Astrocyte of the hippocampus (primary cell): ENCODE measurements at regions not wholly inside any gene's neighbourhood (a gene's known extent, or its start where the extent isn't known, plus 50 kb on each side); places are given as distances from the start of the nearest gene placed in this dataset.
A peak's percentile ranks its signal among the peaks of the same experiment; 100 is the strongest.

Source experiments
- DNase-seq: peaks from one replicate; pipeline ENCODE4 v3.0.0; 2011; ENCODE audit warnings: low read depth, low spot score

DNA sequence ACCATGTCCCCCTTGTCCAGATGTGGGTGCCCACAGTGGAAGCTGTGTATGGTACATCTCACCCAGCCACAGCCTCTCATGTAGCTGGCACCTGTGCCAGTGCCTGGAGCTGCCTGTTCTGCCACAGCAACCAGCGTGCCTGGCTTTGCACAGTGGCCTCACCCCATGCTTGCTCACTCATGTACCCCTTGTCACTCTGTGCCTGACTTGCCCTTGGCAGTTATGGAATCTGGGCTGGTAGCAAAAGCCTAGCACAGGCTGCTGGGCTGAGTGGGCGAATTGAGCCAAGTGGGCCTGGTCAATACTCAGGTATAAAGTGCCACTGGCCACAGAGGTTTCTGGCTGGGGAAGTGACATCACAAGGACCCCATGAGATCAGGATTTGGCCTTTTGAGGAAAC, 264.2 kb downstream of the INSC start:
- no peak for DNase-seq

DNA sequence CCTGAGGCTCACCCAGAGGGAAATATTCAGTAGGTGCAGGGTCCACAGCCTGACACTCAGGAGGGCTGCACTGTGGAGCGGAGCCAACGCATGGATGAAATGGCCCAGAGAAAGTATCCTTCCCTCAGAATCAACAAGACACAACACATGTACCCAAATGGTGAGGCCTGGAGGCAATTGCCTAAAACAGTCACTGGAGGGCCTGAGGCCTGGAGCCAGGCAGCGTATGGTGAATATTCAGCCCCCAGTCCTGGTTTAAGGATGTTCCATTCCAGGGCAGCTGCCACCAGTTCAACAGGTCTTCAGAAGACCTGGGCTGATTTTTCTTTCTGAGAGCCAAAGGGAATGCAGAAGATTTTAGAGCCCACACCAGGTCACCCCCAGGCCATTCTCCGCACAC, 264.8 kb downstream of the INSC start:
- no peak for DNase-seq

DNA sequence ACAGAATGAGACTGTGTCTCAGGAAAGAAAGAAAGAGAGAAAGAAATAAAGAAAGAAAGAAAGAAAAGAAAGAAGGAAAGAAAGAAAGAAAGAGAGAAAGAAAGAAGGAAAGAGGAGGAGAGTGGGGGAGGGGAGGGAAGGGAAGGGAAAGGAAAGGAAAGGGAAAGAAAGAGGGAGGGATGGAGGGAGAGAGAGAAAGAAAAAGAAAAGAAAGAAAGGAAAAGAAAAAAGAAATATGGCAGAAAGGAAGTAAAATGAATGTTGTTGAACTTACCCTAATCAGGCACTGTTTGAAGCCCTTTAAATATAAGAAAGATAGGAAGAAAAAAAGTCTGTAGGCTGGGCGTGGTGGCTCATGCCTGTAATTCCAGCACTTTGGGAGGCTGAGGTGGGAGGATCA, 276.1 kb downstream of the INSC start:
- DNase-seq = no peak

DNA sequence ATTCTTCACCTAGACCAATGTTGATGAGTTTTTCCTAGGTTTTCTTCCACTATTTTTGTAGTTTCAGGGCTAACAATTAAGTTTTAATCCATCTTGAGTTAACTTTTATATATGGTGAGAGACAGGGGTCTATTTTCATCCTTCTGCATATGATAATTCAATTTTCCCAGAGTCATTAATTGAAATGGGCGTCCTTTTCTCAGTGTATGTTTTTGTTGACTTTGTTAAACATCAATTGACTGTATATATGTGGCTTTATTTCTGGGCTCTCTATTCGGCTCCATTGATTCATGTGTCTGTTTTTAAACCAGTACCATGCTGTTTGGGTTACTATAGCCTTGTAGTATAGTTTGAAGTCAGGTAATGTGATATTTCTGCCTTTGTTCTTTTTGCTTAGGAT, 282.1 kb downstream of the INSC start:
- no peak for DNase-seq

DNA sequence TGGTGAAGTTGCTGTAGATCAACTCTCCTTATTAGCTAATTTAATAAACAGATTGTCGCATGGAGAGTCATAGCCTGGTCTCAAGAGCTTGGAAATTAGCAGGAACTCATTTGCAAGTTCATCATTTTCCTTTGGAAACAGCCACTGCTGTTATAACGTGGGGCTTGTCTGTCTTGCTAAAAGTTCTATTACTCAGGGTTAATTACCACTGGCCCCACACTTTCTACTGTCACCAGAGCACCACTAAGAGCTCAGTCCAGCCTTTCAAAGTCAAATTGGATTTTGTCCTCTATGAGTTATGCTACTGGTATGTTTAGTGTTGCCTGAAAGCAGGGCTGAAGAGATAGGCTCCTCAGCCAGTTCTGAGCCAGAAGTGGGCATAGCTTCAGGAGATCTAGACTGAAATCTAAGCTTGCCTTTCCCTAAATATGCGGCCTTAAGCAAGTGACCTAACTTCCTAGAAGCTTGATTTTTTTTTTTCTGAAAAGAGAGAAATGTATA, 292.2 kb downstream of the INSC start:
- no peak for DNase-seq

DNA sequence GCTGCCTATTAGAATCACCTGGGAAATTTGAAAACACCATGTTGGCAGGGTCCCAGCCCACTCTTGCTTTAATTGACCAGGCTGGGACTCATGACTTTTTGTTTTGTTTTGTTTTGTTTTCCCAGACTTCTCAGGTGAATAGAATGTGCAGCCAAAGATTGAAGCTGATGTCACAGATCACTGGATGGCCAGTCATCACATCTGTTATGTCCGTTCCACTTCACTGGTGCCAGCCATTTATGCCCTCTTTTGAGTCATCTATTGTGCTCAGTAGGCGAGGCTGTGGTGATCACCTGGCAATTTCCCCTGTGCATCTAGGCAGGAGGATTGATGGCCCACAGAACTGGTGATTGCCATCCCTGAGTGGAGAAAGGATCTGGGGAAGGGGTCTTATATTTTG, 297.3 kb downstream of the INSC start:
- DNase-seq = peak; percentile 3

DNA sequence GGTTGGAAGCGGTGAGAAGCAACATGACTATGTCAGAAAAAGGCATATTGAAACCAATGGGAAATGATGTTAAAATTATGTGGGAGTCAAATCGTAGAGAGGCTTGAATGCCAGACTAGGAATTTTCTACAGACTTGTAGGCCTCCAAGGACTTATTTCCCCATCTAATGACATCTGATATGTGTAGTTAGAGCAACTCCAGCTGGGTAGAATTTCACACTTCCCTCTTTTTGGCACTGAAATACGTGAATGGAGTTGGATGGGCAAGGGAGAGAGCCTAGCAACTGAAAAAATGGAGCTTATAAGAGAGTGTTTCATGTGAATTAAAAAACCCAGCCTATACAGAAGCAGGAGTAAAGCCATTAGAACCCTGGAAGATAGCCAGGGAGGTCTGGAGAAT, 304.2 kb downstream of the INSC start:
- DNase-seq = no peak

DNA sequence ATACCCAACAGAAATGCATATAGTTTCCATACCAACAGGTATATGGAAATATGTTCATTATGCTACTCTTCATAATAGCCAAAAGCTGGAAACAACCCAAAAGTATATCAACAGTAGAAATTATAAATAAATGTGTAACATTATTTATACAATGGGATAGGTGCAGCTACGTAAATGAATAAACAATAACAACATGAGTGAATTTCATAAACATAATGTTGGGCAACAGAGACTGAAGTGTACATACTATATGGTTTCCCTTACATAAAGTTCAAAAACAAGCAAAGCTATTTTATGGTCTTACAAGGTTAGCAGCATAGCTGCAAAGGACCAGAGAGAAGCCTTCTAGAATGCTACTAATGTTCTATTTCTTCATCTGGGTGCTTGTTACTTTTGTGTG, 305.0 kb downstream of the INSC start:
- DNase-seq = no peak

DNA sequence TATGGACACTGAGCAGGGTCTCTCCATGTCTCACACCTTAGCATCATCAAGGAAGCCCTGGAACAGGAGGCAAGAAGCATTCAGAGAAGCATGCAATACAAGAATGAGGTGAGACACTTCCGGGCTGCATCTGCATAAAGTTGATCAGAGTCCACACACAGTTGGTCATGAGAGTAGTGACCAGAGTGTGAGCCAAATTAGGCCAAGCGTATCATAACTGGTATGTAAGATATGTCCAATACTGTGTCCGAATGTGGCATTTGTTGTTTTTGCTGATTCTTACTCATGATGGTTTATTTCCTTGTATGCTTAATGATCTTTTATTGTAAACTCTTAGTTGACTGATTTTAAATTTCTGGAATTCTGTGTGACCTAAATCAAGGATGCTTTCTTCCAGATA, 315.7 kb downstream of the INSC start:
- no peak for DNase-seq

DNA sequence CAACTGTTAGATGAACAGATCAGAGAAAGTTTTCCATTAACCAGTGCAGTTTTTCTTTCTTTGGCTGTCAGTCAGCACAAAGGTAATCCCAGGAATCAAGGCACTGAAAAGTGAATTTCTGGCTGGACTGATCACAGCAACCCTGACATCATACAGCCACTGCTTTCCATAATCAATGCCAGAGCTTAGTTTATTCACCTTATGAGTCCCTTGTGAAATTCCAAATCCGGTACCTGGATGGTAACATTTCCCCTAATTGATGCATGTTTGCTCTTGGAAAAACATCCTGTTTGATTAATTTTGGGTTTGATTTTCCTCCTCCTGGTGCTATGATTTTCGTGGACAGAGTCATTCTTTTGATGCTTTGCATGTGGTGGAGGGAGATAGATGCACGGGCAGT, 319.8 kb downstream of the INSC start:
- DNase-seq = no peak

DNA sequence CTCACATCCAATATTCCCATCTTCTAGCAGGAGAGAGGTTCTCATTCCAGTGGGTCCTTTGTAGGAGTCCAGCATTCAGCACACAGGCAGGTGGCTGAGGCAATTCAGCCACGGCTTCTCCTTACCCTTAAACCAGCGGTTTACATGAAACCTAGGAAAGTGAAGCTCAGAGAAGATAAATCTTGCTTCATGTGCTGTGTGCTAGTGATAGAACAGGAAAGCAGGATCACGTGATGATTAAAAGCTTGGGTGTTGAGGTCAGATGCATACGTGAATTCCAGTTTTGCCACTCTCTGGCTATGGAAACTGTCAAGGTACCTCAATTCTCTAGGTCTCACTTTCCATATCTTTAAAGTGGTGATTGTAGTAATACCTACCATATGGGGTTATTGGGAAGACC, 331.6 kb downstream of the INSC start:
- no peak for DNase-seq

DNA sequence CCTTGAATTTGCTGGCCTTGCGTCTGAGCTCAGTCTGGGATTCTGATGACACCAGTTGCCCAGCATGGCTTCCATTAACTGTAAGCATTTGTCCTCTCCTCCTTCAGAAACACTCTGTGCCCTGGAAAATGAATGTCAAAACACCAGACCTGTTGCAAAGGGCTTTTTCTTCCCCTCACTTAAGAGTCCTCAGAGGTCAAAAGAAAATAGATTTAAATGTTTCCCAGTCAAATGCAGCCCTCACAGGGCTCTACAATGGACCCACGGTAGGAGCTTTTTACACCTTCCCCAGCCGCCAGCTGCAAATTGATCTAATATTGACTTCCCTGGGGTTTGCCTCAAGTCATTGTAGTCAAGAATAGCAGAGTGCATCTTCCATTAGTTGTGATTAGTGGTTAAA, 332.2 kb downstream of the INSC start:
- DNase-seq = no peak

DNA sequence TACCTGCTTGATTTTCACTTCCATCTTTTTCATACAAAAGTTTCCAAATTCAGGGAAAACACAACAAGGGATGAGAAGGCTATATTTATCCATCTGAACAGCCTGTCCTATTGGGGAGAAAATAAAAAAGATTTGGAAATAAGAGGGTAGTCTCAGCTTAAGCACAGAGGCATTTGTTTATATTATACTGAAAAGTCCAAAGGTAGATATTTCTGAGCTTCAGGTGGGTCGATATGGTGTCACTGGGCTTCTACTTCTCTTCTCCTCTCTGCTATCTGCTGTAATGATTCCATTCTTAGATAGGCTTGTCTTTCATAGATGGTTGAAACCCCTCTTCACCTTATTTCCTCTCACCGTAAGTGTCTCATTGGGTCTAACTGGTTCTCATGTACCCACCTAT, 337.0 kb downstream of the INSC start:
- no peak for DNase-seq

DNA sequence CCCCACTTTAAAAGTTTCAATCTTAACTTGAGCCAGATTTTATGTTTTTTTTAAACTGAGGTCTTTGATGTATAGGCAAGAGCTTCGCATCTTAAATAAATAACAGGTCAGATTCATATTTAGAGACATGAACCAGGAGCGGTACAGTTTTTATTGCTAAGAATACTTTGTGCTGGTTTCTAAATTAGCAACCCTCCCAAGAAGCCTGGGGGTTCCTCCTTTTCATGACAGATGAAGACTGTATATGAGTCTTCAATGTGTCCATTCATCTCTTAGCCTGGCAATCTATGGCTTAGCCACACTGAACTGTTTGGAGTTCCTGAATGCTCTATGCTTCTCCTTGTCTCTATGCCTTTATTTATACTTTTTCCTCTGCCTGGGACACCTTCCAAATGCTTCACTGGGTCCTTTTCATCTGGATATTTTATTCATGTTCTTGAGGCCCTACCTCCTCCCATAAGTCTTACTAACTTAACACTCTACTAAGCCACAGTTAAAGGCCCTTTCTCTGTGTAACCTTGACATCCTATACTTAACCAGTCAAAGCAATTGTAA, 338.6 kb downstream of the INSC start:
- DNase-seq = no peak

DNA sequence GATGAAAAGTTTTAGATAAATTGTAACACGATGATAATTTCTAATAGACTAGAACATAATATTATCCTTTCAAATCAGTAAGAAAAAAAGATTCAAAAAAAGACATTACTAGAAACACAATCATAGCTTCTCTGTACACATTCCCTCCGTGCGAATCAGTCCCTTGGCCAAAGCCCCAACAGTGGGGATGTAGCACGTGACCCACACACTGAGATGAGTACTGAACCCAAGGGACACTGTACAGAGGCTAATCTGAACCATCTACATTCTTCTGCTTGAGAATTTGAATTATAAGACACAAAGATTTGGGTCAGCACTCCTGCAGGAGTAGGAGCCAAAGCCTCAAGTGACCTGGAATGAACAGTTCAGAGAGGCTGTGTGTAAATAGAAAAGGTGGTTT, 353.7 kb downstream of the INSC start:
- DNase-seq = peak; percentile 30

DNA sequence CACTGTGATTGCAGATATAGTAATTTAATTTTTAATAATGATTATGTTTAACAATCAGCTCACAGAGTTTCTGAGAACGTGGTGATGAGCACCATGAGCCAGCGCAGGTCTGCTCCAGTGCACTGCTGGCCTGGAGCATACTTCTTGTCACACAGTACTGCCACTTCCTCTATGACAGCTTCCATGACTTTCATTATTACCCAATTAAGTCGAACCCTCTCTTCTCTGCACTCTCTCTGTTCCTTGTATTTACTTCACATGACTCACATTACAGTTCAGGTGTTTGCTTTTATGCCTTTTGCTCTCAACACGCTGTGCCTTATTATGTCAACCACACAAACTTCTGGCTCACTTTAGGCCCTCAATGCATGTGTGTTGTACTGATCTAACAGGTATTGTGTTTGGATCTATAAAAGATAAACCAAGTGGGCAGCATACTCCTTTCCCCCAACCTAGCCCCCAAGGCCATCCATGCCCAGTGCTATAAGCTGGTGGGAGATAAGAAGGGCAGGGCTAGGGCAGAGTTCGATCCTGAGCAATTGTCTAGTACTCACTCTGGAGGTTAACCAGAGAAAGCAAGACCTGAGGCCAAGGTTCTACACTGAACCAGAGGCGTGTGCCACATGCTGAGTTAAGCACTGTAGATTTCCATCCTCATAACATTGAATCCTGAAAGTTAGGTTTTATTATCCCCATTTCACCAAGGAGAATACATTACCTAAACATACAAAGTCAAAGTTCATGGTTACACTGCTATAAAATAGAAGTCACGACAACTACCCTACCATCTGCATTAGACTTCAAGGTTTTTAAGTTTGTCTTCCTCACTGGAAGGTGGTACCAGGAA, 356.5 kb downstream of the INSC start:
- no peak for DNase-seq

DNA sequence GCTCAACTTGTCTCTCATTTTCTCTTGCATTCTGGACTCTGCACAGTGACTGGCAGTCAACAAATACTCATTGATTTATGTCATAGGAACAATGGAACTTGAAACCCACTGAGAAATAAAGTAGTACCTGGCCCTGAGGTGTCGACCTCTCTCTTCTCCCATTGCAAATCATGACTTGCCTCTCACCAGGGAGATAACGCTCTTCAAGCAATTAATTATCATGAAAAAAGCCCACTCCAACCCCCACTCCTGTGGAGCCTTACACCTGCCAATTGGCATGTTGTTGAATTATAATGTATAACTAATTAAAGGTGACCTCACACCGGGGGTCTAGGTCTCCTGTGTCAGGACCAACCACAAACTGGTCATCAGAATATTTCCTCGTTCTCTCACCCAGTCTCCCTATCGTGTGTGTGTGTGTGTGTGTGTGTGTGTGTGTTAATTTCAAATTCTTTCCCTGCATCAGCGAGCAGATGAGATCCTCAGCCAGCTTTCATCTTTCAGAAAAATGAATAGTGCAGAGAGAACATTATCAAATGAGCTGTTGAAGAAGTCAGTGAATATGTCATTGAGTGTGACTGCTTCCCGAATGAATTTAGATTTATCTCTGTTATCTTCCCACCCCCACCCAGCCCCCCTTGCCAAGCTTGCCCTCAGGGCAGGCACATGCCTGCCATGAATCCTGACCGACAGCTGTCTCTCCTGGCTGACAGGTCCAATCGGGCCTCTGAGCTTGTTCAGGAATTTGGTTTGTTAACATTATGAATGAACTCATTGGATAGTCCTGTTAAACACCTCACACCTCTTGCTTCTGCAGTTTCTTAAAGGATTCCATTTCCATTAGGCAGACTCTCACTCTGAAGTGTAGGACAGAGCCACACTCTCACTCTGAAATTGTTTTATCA, 357.4 kb downstream of the INSC start:
- DNase-seq = no peak

DNA sequence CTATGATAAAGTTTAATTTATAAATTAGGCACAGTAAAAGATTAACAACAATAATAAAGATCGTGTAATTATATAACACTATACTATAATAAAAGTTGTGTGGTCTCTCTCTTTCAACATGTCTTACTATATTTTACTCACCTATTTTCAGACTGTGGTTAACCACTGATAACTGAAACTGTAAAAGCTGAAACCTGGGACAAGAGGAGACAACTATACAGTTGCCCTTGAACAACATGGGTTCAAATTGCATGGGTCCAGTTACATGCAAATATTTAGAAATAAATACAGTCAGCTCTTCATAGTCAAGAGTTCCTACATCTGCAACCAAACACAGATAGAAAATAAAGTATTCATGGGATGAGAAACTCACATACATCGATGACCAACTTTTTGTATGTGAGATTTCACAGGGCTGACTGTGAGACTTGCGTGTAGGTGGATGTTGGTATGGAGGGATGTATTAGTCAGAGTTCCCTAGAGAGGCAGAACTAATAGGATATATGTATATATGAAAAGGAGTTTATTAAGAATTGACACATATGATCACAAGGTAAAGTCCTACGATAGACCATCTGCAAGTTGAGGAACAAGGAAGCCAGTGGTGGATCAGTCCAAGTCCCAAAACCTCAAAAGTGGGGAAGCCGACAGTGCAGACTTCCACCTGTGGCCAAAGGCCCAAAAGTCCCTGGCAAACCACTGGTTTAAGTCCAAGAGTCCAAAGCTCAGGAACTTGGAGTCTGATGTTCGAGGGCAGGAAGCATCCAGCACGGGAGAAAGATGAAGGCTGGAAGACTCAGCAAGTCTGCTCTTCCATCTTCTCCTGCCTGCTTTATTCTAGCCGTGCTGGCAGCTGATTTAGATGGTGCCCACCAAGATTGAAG, 359.5 kb downstream of the INSC start:
- DNase-seq = no peak

DNA sequence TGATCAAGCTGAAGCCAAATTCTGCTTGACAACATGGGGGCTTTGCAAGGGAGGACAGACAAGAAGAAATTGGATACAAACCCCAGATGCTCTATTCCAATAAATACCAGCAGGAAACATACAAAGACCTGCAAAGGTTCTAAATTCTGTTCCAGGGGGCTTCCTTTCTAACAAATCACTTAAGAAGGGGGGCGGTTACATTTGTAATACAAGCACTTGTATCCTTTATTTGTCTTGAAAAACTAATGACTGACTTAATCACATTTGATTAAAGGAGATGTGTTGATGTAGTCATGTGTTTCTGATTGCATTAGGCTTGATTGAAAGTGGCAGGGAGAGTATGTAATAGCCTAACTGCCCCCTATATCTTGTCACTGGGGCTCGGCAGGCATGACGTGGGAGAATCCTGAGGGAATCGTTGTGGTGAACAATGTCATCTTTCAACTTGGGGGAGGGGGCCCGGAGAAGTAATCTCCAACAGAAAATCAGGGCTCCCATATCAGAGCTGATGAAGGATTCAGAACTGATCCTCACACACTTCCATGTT, 361.7 kb downstream of the INSC start:
- no peak for DNase-seq

DNA sequence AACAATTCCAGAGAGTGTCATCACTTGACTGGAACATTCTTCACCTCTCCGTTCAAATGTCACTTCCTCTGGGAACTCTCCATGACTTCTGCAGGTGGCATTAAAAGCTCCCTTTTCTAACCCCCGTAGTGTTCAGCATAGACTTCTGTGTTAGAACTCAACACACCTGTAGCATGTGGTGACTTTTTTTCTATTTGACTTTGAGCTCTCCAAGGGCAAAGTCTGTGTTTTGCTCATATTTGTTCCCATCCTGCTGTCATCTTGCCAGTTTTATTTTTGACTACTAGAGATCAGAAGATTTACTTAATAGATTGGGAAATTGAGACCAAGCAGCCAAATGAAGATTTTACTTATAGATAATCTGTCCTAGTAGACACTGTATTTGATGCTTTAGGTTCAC, 367.1 kb downstream of the INSC start:
- DNase-seq = no peak

DNA sequence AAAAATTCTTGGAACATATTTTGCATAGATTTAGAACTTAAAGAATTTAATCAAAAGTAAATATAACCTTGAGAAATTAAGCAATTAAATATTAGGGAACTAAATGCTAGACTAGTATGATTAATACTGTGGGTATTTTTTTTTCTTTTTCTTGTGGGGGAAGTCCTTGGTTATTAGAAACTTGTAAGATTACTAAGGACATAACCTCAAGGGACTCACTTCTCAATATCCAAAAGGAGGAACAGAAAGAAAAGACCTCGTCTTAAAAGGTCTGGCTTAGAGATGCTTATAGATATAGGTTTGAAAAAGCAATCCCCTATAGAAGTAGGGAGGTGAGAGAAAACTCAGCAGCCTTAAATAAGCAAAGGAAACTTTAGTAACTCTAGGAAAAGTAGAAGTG, 368.5 kb downstream of the INSC start:
- no peak for DNase-seq
